Calu3 (cell line): ENCODE measurements at regions not wholly inside any gene's neighbourhood (a gene's known extent, or its start where the extent isn't known, plus 50 kb on each side); places are given as distances from the start of the nearest gene placed in this dataset.

Experiments used
- BruUV-seq: library from RNA; stranded (reverse); fragments of 400-500 nt; replicated peaks from 2 replicates; lab custom pipeline; 2021; lab: Mats Ljungman, UMichigan
- CTCF ChIA-PET: fragments of 300-600 bp; sonication (Branson Sonifier 250); formaldehyde crosslinking; loops from one replicate; lab custom pipeline; 2022; ENCODE audit warnings: antibody characterized with exemption; lab: Charles Lee
- DNase-seq: peaks from one replicate; pipeline ENCODE4 v3.0.0; 2022
- H3K27ac Mint-ChIP-seq: one replicate; pipeline ENCODE4 v1.8.0; 2022; ENCODE audit warnings: mixed read lengths; ENCODE audit not compliant: unreplicated experiment
- H3K27me3 Mint-ChIP-seq: one replicate; pipeline ENCODE4 v1.8.0; 2022; ENCODE audit warnings: mixed read lengths; ENCODE audit not compliant: unreplicated experiment
- H3K36me3 Mint-ChIP-seq: one replicate; pipeline ENCODE4 v1.8.0; 2022; ENCODE audit warnings: mild to moderate bottlenecking, moderate library complexity, mixed read lengths; ENCODE audit not compliant: insufficient read depth, unreplicated experiment
- H3K4me1 Mint-ChIP-seq: one replicate; pipeline ENCODE4 v1.8.0; 2022; ENCODE audit warnings: mild to moderate bottlenecking, low read depth, mixed read lengths; ENCODE audit not compliant: unreplicated experiment
- H3K4me3 Mint-ChIP-seq: one replicate; pipeline ENCODE4 v1.8.0; 2022; ENCODE audit warnings: mild to moderate bottlenecking, low read depth, moderate library complexity, mixed read lengths; ENCODE audit not compliant: unreplicated experiment
- H3K9me3 Mint-ChIP-seq: one replicate; pipeline ENCODE4 v1.8.0; 2022; ENCODE audit warnings: low read depth, mixed read lengths; ENCODE audit not compliant: unreplicated experiment
- intact Hi-C: fragments of 100-400 bp; cut with micrococcal nuclease; formaldehyde crosslinking; loops from one replicate; pipeline ENCODE4 v1.10.0; 2022; ENCODE audit not compliant: unreplicated experiment
- TF ChIP-seq, protein P1 (sequence below): fragments of 200-600 bp; IDR thresholded peaks from one replicate; pipeline ENCODE4 v1.8.0; 2022; ENCODE audit warnings: antibody characterized with exemption; ENCODE audit not compliant: unreplicated experiment

DNA sequence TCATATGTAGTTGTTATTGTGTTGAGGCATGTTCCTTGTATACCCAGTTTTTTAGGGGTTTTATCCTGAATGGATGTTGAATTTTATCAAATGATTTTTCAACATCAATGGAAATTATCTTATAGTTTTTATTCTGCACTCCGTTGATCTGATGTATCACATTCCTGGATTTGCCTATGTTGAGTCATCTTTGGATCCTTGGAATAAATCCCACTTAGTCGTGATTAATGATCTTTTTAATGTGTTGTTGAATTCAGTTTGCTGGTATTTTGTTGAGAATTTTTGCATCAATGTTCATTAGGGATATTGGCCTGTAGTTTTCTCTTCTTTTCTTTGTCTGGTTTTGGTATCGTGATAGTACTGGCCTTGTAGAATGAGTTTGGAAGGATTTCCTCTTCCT, 648.6 kb upstream of the GRM3 start:
- DNase-seq = no peak
- Mint-ChIP-seq H3K4me3 (no peak overlapping the region), H3K36me3 (no peaks in the 10 kb centered on the region), H3K27ac (no peak overlapping the region), H3K27me3 (no peaks in the 10 kb centered on the region), H3K4me1 (no peaks in the 10 kb centered on the region), H3K9me3 (peaks cover 8% of the 10 kb centered on the region)
- TF ChIP-seq, protein P1, sequence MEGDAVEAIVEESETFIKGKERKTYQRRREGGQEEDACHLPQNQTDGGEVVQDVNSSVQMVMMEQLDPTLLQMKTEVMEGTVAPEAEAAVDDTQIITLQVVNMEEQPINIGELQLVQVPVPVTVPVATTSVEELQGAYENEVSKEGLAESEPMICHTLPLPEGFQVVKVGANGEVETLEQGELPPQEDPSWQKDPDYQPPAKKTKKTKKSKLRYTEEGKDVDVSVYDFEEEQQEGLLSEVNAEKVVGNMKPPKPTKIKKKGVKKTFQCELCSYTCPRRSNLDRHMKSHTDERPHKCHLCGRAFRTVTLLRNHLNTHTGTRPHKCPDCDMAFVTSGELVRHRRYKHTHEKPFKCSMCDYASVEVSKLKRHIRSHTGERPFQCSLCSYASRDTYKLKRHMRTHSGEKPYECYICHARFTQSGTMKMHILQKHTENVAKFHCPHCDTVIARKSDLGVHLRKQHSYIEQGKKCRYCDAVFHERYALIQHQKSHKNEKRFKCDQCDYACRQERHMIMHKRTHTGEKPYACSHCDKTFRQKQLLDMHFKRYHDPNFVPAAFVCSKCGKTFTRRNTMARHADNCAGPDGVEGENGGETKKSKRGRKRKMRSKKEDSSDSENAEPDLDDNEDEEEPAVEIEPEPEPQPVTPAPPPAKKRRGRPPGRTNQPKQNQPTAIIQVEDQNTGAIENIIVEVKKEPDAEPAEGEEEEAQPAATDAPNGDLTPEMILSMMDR = no peak
- intact Hi-C loops = no loop called here
- CTCF ChIA-PET = interaction anchor here (1.1 kb wide), 1 partner anchor 11 kb away, joined by 3 read pairs; no protein-coding TSS in a partner anchor
- no TSS peak for BruUV-seq

DNA sequence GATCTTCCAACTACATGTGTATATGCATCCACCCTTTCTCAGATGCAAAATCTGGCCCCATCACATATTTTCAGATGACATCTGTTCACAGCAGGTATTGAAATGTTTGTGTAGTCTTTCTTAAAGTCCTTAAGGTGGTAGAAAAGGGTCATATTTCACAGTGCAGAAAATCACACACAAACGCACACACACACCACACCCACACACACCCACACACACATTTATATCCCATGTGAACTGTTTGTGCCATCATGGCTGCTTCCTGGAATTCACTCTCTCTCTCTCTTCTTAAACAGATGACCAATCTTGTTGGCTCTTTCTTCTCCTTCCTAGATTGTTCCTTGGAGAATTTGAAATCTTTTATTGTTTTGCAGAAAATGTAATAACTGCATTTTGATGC, 663.0 kb upstream of the GRM3 start:
- Mint-ChIP-seq H3K4me1 (no peaks in the 10 kb centered on the region), H3K9me3 (no peaks in the 10 kb centered on the region), H3K4me3 (no peak overlapping the region), H3K36me3 (no peaks in the 10 kb centered on the region), H3K27me3 (no peaks in the 10 kb centered on the region), H3K27ac (no peak overlapping the region)
- TF ChIP-seq, protein P1 = no peak
- BruUV-seq = no TSS peak
- intact Hi-C loops = no loop called here
- CTCF ChIA-PET = no interaction called here
- DNase-seq = no peak

DNA sequence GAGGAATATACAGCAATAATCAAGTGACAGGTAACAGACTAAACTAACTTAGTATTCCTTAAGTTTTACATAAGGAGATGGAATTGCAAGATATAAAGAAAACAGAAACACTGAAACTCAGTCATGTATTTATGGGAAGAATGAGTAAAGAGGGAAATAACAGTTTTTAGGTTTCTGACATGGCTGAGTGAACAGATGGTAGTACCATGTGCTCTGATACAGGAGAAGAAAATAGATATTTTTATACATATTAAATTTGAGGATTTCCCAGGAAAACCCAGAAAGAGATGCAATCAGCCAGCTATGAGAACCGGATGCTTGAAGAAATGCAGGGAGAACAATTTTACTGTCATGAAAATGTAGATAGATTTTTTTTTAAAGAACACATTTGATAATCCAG, 669.5 kb upstream of the GRM3 start:
- H3K27ac Mint-ChIP-seq = no peak overlapping the region
- no peak overlapping the region for H3K4me3 Mint-ChIP-seq
- no peaks in the 10 kb centered on the region for H3K4me1 Mint-ChIP-seq
- intact Hi-C loops = no loop called here
- no peaks in the 10 kb centered on the region for H3K9me3 Mint-ChIP-seq
- no peaks in the 10 kb centered on the region for H3K36me3 Mint-ChIP-seq
- CTCF ChIA-PET = no interaction called here
- TF ChIP-seq, protein P1 = no peak
- H3K27me3 Mint-ChIP-seq = no peaks in the 10 kb centered on the region
- no peak for DNase-seq
- no TSS peak for BruUV-seq

DNA sequence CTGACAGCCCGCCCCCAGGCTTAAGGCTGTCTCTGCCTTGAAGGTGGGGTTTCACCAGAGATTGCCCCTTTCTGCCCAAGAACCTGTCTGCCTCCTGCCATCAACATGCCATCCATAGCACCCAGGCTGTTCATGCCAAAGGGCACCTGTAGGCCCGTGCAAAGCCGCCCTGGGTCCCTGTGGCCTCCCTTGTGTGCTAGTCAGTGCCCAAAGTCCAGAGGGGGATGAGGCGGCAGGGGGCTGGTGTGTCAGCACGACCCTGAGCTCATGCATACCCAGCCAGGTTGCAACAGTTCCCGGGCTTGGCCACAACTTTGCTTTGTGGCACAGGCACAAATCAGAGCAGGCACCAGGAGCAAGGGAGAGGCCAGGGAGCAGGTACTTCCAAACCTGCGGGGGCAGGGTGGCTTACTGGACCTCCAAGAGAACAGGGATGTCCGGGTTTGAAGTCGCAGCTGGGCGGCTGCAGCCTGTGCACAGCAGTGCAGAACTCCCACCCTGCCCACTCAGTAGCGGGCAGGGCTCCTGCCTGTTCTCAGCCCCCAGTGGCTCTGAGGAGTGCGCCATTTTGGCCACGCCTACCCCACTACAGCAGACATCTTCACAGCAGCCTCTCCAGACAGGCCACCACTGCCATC, 671.1 kb upstream of the GRM3 start:
- BruUV-seq = no TSS peak
- intact Hi-C loops = no loop called here
- Mint-ChIP-seq H3K4me1 (no peaks in the 10 kb centered on the region), H3K9me3 (no peaks in the 10 kb centered on the region), H3K36me3 (no peaks in the 10 kb centered on the region), H3K27ac (no peak overlapping the region), H3K27me3 (no peaks in the 10 kb centered on the region), H3K4me3 (no peak overlapping the region)
- no peak for DNase-seq
- CTCF ChIA-PET = no interaction called here
- TF ChIP-seq, protein P1 = no peak
